Activated CD4-positive, alpha-beta T cell treated with anti-CD3 and anti-CD28 coated beads for 36 hours (primary cell): ENCODE measurements at regions not wholly inside any gene's neighbourhood (a gene's known extent, or its start where the extent isn't known, plus 50 kb on each side); places are given as distances from the start of the nearest gene placed in this dataset.
A peak's percentile ranks its signal among the peaks of the same experiment; 100 is the strongest.
"Not testable (repeated sequence)": the region's sequence is repeated elsewhere in the genome, so short reads cannot be mapped to it uniquely, and the experiment has no call there.

ENCODE experiments used
- ATAC-seq: fragments of 200-7000 bp; cut with Tn5 transposase; one replicate; pipeline ENCODE4 v1.10.0; 2021; ENCODE audit warnings: mild to moderate bottlenecking, moderate library complexity
- CTCF ChIA-PET: fragments of 350-600 bp; sonication (Branson Sonifier 250); formaldehyde crosslinking; loops from one replicate; lab custom pipeline; 2021; ENCODE audit warnings: antibody characterized with exemption; lab: Charles Lee
- POLR2A ChIA-PET: fragments of 350-600 bp; sonication (Branson Sonifier 250); formaldehyde crosslinking; loops from one replicate; lab custom pipeline; 2021; ENCODE audit warnings: antibody characterized with exemption, inconsistent platforms; lab: Charles Lee
- DNase-seq: peaks from one replicate; pipeline ENCODE4 v3.0.0-alpha.2; 2020
- H3K27ac Mint-ChIP-seq: one replicate; pipeline ENCODE4 v1.8.0; 2021; ENCODE audit warnings: mixed read lengths
- H3K27me3 Mint-ChIP-seq: one replicate; pipeline ENCODE4 v1.8.0; 2021; ENCODE audit warnings: mixed read lengths
- H3K36me3 Mint-ChIP-seq: one replicate; pipeline ENCODE4 v1.8.0; 2021; ENCODE audit warnings: low read depth, mixed read lengths
- H3K4me1 Mint-ChIP-seq: one replicate; pipeline ENCODE4 v1.8.0; 2021; ENCODE audit warnings: mixed read lengths
- H3K4me3 Mint-ChIP-seq: one replicate; pipeline ENCODE4 v1.8.0; 2021; ENCODE audit warnings: mild to moderate bottlenecking, moderate library complexity, mixed read lengths
- H3K9me3 Mint-ChIP-seq: one replicate; pipeline ENCODE4 v1.8.0; 2021; ENCODE audit warnings: low read depth, mixed read lengths
- intact Hi-C, 2 experiments: fragments of 100-400 bp; cut with DNase I in 1 of 2; cut with micrococcal nuclease in 1 of 2; formaldehyde crosslinking; loops; one replicate each; pipeline versions ENCODE4 v1.14.2 to v1.15.1; 2022 to 2024; cut with DNase I, micrococcal nuclease

- POLR2A ChIA-PET, H3K36me3 Mint-ChIP-seq, H3K9me3 Mint-ChIP-seq, H3K27ac Mint-ChIP-seq, H3K4me3 Mint-ChIP-seq, H3K27me3 Mint-ChIP-seq, DNase-seq, ATAC-seq: not testable (repeated sequence)
- intact Hi-C loops = loop anchor here in 1 of 2 experiments (2.0 kb wide), 1 partner anchor 79 kb away; no protein-coding TSS in a partner anchor
- peaks cover 50% of the 10 kb centered on the region for H3K4me1 Mint-ChIP-seq
- CTCF ChIA-PET = interaction anchor here (0.6 to 3.1 kb wide), 8 partner anchors 12 to 1620 kb away, joined by 3 to 16 read pairs (median 6); no protein-coding TSS in a partner anchor
These were observed 58.6 kb upstream of the TARP start for GRCh38 chr7:38331853-38332595.

GRCh38 chr7:38330861-38331621 is 57.6 kb upstream of the TARP start:
- peaks cover 49% of the 10 kb centered on the region for H3K4me1 Mint-ChIP-seq
- peak overlapping the region; percentile 58 for H3K27ac Mint-ChIP-seq
- ATAC-seq (no peak), DNase-seq (peak; percentile 48)
- peak overlapping the region; percentile 15 for H3K4me3 Mint-ChIP-seq
- H3K36me3 Mint-ChIP-seq = no peaks in the 10 kb centered on the region
- intact Hi-C loops = loop anchor here in 1 of 2 experiments (2.0 kb wide), 1 partner anchor 78 kb away; no protein-coding TSS in a partner anchor
- POLR2A ChIA-PET = no interaction called here
- no peaks in the 10 kb centered on the region for H3K27me3 Mint-ChIP-seq
- H3K9me3 Mint-ChIP-seq = no peaks in the 10 kb centered on the region
- CTCF ChIA-PET = interaction anchor here (0.6 to 3.1 kb wide), 10 partner anchors 13 to 414 kb away, joined by 3 to 16 read pairs (median 5); no protein-coding TSS in a partner anchor

- H3K4me3 Mint-ChIP-seq = no peak overlapping the region
- intact Hi-C loops = loop anchor here in 1 of 2 experiments (2.0 kb wide), 1 partner anchor 77 kb away; no protein-coding TSS in a partner anchor
- H3K27ac Mint-ChIP-seq = peak overlapping the region; percentile 58
- CTCF ChIA-PET = interaction anchor here (0.8 to 3.1 kb wide), 4 partner anchors 10 to 164 kb away, joined by 3 to 16 read pairs (median 6); no protein-coding TSS in a partner anchor
- H3K36me3 Mint-ChIP-seq = no peaks in the 10 kb centered on the region
- H3K27me3 Mint-ChIP-seq = no peaks in the 10 kb centered on the region
- peaks cover 40% of the 10 kb centered on the region for H3K4me1 Mint-ChIP-seq
- peak; percentile 66 for ATAC-seq
- H3K9me3 Mint-ChIP-seq = no peaks in the 10 kb centered on the region
- POLR2A ChIA-PET = no interaction called here
- no peak for DNase-seq
These were observed 56.6 kb upstream of the TARP start for GRCh38 chr7:38330039-38330438.

- Mint-ChIP-seq H3K4me1 (peaks cover 34% of the 10 kb centered on the region), H3K27ac (no peak overlapping the region), H3K9me3 (no peaks in the 10 kb centered on the region), H3K4me3 (no peak overlapping the region), H3K36me3 (no peaks in the 10 kb centered on the region), H3K27me3 (no peaks in the 10 kb centered on the region)
- POLR2A ChIA-PET = no interaction called here
- intact Hi-C loops = no loop called here
- CTCF ChIA-PET = interaction anchor here (0.8 to 3.1 kb wide), 2 partner anchors 10 to 15 kb away, joined by 4 to 16 read pairs; no protein-coding TSS in a partner anchor
- no peak for ATAC-seq
- DNase-seq = no peak
These were observed 55.9 kb upstream of the TARP start for GRCh38 chr7:38329340-38329739.

GRCh38 chr7:38328814-38329213 is 55.4 kb upstream of the TARP start:
- H3K9me3 Mint-ChIP-seq = no peaks in the 10 kb centered on the region
- peaks cover 31% of the 10 kb centered on the region for H3K4me1 Mint-ChIP-seq
- intact Hi-C loops = no loop called here
- H3K27me3 Mint-ChIP-seq = no peaks in the 10 kb centered on the region
- POLR2A ChIA-PET = no interaction called here
- no peak overlapping the region for H3K27ac Mint-ChIP-seq
- no peak overlapping the region for H3K4me3 Mint-ChIP-seq
- no peaks in the 10 kb centered on the region for H3K36me3 Mint-ChIP-seq
- DNase-seq = no peak
- no peak for ATAC-seq
- CTCF ChIA-PET = interaction anchor here (1.5 kb wide), 1 partner anchor 105 kb away, joined by 4 read pairs; no protein-coding TSS in a partner anchor

GRCh38 chr7:38327637-38328036 is 54.2 kb upstream of the TARP start:
- H3K4me3 Mint-ChIP-seq = no peak overlapping the region

More at GRCh38 chr7:38327637-38328036, 54.2 kb upstream of the TARP start:
- Mint-ChIP-seq H3K27ac (no peak overlapping the region), H3K27me3 (no peaks in the 10 kb centered on the region), H3K9me3 (no peaks in the 10 kb centered on the region), H3K4me1 (peaks cover 31% of the 10 kb centered on the region), H3K36me3 (no peaks in the 10 kb centered on the region)
- CTCF ChIA-PET = interaction anchor here (1.3 to 1.8 kb wide), 4 partner anchors 8 to 112 kb away, joined by 3 to 8 read pairs (median 4); no protein-coding TSS in a partner anchor
- POLR2A ChIA-PET = no interaction called here
- intact Hi-C loops = no loop called here
- DNase-seq (no peak), ATAC-seq (no peak)
